Ascending aorta (tissue), 2 donors: ENCODE measurements at regions not wholly inside any gene's neighbourhood (a gene's known extent, or its start where the extent isn't known, plus 50 kb on each side); places are given as distances from the start of the nearest gene placed in this dataset.
A peak's percentile ranks its signal among the peaks of the same experiment; 100 is the strongest.

Experiments used
- DNase-seq, 2 donors: peaks; one replicate each; pipeline ENCODE4 v3.0.0-alpha.2; 2019; ENCODE audit warnings: low spot score in 2 of 2
- H3K27ac ChIP-seq, 2 donors: fragments of 200-600 bp; sonication (generic); one replicate each; pipeline ENCODE4 v1.5.1; 2016 to 2017; ENCODE audit warnings: mild to moderate bottlenecking in 1 of 2
- H3K27me3 ChIP-seq: fragments of 200-600 bp; sonication (generic); one replicate; pipeline ENCODE4 v1.5.1; 2017
- H3K36me3 ChIP-seq, 2 donors: fragments of 200-600 bp; sonication (generic); one replicate each; pipeline ENCODE4 v1.5.1; 2016
- H3K4me1 ChIP-seq, 2 donors: fragments of 200-600 bp; sonication (generic); one replicate each; pipeline ENCODE4 v1.5.1; 2016 to 2017; ENCODE audit warnings: mild to moderate bottlenecking in 1 of 2
- H3K4me3 ChIP-seq, 2 donors: fragments of 200-600 bp; sonication (generic); one replicate each; pipeline ENCODE4 v1.5.1; 2016 to 2017; ENCODE audit warnings: mild to moderate bottlenecking in 1 of 2
- H3K9me3 ChIP-seq, 2 donors: fragments of 200-600 bp; sonication (generic); one replicate each; pipeline ENCODE4 v1.5.1; 2016
- intact Hi-C: fragments of 100-400 bp; cut with DNase I; formaldehyde crosslinking; loops from one replicate; pipeline ENCODE4 v1.15.1; 2023
- TF ChIP-seq, protein P1 (sequence below), 3 experiments: fragments of 200-600 bp in 2 of 3; fragments of 450-650 bp in 1 of 3; sonication (generic) in 2 of 3; IDR thresholded peaks; one replicate each; pipeline ENCODE4 v1.5.1; 2016 to 2019; ENCODE audit warnings: antibody characterized with exemption in 3 of 3, mild to moderate bottlenecking in 1 of 3, moderate library complexity in 1 of 3

DNA sequence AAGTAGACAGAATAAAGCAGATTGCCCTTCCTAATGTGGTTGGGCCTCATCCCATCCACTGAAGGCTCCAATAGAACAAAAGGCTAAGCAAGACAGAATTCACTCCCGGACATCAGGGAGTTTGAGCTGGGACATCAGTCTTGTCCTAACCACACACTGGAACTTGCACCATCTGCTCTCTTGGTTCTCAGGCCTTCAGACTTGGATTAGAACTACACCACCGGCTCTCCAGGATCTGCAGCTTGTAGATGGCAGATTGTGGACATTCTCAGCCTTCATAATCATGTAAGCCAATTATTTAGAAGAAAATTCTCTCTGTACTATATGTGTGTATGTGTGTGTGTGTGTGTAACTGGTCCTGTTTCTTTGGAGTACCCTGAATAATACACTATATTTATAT, 394.7 kb upstream of the LMCD1 start:
- intact Hi-C loops = no loop called here

DNA sequence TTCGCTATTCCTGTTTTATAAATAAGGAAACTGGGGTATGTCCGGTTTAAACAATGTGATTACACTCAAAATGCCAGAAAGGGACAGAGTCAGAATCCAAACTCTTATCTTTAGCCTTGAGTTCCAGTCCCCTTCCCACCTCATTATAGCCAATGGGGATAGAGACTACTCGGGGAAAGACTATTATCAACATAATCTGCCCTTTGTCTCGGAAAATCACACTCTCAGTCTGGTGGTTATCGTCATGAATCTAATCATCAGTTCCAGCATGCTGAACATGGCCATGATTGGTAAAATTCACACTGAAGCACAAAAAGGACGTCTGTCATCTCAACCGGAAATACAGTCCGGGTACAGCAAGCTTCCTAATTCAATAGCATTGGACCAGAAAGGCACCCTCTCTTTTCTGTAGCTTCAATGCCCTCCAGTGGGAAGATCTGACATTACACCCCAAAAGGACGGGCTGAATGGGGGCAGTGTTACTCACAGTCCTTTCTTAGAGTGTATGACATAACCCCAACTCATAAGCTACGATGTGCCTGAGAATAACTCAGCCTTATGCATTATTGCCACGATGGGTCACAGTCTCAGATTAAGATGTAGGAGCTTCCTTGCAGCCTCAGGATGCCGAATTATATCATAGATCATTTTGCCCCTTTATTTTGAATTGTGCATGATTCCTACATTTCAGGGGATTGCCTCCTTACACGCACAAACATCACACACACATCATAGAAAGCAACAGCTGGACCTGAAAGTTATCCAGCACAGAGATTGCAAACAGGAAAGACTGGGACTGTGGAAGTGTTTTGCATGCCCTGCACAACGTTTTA, 390.4 kb upstream of the LMCD1 start:
- intact Hi-C loops = loop anchor here (5.0 kb wide), 2 partner anchors 824 to 1324 kb away; no protein-coding TSS in a partner anchor
- Histone ChIP-seq H3K27ac (no peak overlapping the region), H3K4me1 (no peaks in the 10 kb centered on the region), H3K4me3 (peak overlapping the region; percentile 18 to 47), H3K9me3 (no peaks in the 10 kb centered on the region), H3K27me3 (no peaks in the 10 kb centered on the region), H3K36me3 (no peaks in the 10 kb centered on the region)
- TF ChIP-seq, protein P1, sequence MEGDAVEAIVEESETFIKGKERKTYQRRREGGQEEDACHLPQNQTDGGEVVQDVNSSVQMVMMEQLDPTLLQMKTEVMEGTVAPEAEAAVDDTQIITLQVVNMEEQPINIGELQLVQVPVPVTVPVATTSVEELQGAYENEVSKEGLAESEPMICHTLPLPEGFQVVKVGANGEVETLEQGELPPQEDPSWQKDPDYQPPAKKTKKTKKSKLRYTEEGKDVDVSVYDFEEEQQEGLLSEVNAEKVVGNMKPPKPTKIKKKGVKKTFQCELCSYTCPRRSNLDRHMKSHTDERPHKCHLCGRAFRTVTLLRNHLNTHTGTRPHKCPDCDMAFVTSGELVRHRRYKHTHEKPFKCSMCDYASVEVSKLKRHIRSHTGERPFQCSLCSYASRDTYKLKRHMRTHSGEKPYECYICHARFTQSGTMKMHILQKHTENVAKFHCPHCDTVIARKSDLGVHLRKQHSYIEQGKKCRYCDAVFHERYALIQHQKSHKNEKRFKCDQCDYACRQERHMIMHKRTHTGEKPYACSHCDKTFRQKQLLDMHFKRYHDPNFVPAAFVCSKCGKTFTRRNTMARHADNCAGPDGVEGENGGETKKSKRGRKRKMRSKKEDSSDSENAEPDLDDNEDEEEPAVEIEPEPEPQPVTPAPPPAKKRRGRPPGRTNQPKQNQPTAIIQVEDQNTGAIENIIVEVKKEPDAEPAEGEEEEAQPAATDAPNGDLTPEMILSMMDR (IDR thresholded peaks at IDR 0.05) = peak; percentile 61 to 74 (median 66)
- peak; percentile 12 to 82 for DNase-seq

More for the DNA sequence above, 394.7 kb upstream of the LMCD1 start:
- Histone ChIP-seq H3K27me3 (no peaks in the 10 kb centered on the region), H3K4me3 (no peak overlapping the region), H3K4me1 (no peaks in the 10 kb centered on the region), H3K9me3 (no peaks in the 10 kb centered on the region), H3K36me3 (no peaks in the 10 kb centered on the region), H3K27ac (no peak overlapping the region)
- no peak for DNase-seq
- TF ChIP-seq, protein P1 (IDR thresholded peaks at IDR 0.05) = no peak

DNA sequence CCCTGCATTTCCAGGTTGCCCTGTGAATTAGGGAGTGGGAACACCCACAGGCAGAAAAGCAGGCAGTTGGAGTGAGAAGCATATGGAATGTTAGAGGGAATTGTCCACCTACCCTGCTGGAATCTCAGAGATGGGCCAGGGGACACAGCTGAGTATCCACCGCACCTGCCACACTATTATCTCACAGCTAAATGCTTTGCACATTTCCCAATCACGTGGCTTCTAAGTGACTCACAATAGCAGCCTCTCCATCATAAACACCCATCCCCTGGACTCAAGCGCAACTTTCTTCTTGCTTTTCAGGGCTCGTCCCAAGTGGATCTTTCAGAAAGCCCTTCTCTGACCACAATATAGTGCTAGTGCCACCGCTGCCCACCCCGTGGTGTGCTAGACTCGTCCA, 389.0 kb upstream of the LMCD1 start:
- intact Hi-C loops = loop anchor here (5.0 kb wide), 2 partner anchors 825 to 1325 kb away; no protein-coding TSS in a partner anchor
- Histone ChIP-seq H3K36me3 (no peaks in the 10 kb centered on the region), H3K27ac (no peak overlapping the region), H3K4me3 (no peak overlapping the region), H3K27me3 (no peaks in the 10 kb centered on the region), H3K9me3 (no peaks in the 10 kb centered on the region), H3K4me1 (no peaks in the 10 kb centered on the region)
- no peak for DNase-seq
- TF ChIP-seq, protein P1 (IDR thresholded peaks at IDR 0.05) = no peak

DNA sequence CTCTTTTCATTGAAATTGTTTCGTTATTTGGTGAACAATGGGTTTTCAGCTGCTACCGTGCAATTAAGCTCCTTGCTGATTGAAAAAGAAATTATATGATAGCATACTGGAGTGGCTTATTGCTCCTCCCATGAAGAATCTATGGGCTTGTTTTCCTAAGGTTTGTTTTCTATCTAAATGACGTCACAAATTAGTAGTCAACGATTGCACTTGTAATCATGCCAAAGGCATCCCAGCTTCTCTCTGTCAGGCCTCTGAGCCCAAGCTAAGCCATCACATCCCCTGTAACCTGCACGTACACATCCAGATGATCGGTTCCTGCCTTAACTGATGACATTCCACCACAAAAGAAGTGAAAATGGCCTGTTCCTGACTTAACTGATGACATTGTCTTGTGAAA, 388.0 kb upstream of the LMCD1 start:
- DNase-seq = no peak
- no peaks in the 10 kb centered on the region for H3K27me3 ChIP-seq
- intact Hi-C loops = loop anchor here (5.0 kb wide), 2 partner anchors 826 to 1326 kb away; no protein-coding TSS in a partner anchor
- H3K27ac ChIP-seq = no peak overlapping the region
- H3K4me1 ChIP-seq = no peaks in the 10 kb centered on the region
- TF ChIP-seq, protein P1 (IDR thresholded peaks at IDR 0.05) = no peak
- no peak overlapping the region for H3K4me3 ChIP-seq
- no peaks in the 10 kb centered on the region for H3K36me3 ChIP-seq
- H3K9me3 ChIP-seq = peaks cover 0 to 8% of the 10 kb centered on the region in 2 donors

DNA sequence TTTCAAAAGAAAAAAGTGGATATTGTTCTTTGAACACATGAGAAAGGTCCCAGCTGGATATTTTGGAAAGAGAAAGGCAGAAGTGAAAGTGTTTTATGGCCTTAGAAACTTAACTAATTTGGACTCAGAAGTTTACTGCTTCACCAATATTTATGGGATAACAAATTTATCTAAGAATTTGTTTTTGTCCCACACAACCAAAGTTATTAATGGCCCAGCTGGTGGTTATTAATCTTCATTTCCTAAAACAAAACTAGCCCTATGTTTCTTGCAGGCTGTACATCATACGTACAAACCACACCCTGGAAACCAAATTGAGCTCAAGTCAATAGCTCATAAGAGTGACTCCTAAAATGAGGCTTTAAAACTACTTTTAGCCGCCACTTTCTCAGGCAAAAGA, 372.9 kb upstream of the LMCD1 start:
- no peak overlapping the region for H3K4me3 ChIP-seq
- no peaks in the 10 kb centered on the region for H3K36me3 ChIP-seq
- DNase-seq = no peak
- no peaks in the 10 kb centered on the region for H3K4me1 ChIP-seq
- TF ChIP-seq, protein P1 (IDR thresholded peaks at IDR 0.05) = no peak
- no peaks in the 10 kb centered on the region for H3K9me3 ChIP-seq
- H3K27ac ChIP-seq = no peak overlapping the region
- no peaks in the 10 kb centered on the region for H3K27me3 ChIP-seq
- intact Hi-C loops = no loop called here
